Neuronal stem cell (in vitro differentiated cells): ENCODE measurements at regions not wholly inside any gene's neighbourhood (a gene's known extent, or its start where the extent isn't known, plus 50 kb on each side); places are given as distances from the start of the nearest gene placed in this dataset.

Source experiments
- DNase-seq: peaks from one replicate; pipeline ENCODE4 v3.0.0-alpha.2; 2013; ENCODE audit warnings: low spot score
- H2AFZ ChIP-seq: one replicate; pipeline ENCODE4 v1.6.1; 2013; ENCODE audit warnings: mild to moderate bottlenecking, low read length, inconsistent platforms
- H2AK5ac ChIP-seq: 2 replicates; pipeline ENCODE4 v1.6.1; 2013; ENCODE audit warnings: low read depth, mild to moderate bottlenecking, inconsistent platforms, low read length, moderate library complexity, mixed read lengths
- H2BK120ac ChIP-seq: 2 replicates; pipeline ENCODE4 v1.6.1; 2013; ENCODE audit warnings: low read depth, mild to moderate bottlenecking, inconsistent platforms, low read length, moderate library complexity, mixed read lengths
- H2BK12ac ChIP-seq: one replicate; pipeline ENCODE4 v1.6.1; 2013; ENCODE audit warnings: low read length, inconsistent platforms
- H2BK15ac ChIP-seq: 2 replicates; pipeline ENCODE4 v1.6.1; 2013; ENCODE audit warnings: mild to moderate bottlenecking, low read length, inconsistent platforms, mixed read lengths
- H2BK5ac ChIP-seq: one replicate; pipeline ENCODE4 v1.6.1; 2013; ENCODE audit warnings: inconsistent platforms, mild to moderate bottlenecking, low read length, moderate library complexity
- H3K14ac ChIP-seq: one replicate; pipeline ENCODE4 v1.6.1; 2013; ENCODE audit warnings: low read length, inconsistent platforms
- H3K18ac ChIP-seq: 2 replicates; pipeline ENCODE4 v1.6.1; 2013; ENCODE audit warnings: low read length, inconsistent platforms
- H3K23ac ChIP-seq: 2 replicates; pipeline ENCODE4 v1.6.1; 2013; ENCODE audit warnings: low read depth, mild to moderate bottlenecking, mixed read lengths, low read length, inconsistent platforms; ENCODE audit not compliant: poor library complexity
- H3K27ac ChIP-seq: replicated peaks from 3 replicates; pipeline ENCODE4 v1.5.1; 2013; ENCODE audit warnings: low read length, inconsistent platforms
- H3K27me3 ChIP-seq, 3 experiments: 2 replicates each; pipeline ENCODE4 v1.6.1; 2013; ENCODE audit warnings: low read length in 3 of 3, mild to moderate bottlenecking in 2 of 3, inconsistent platforms in 1 of 3, low read depth in 1 of 3, mixed read lengths in 1 of 3, moderate library complexity in 1 of 3; ENCODE audit not compliant: control insufficient read depth in 3 of 3, insufficient read depth in 3 of 3
- H3K36me3 ChIP-seq, 2 donors: replicated peaks in 1 of 2; 2 replicates each; pipeline ENCODE4 v1.6.1; 2013; ENCODE audit warnings: low read length in 2 of 2; ENCODE audit not compliant: control insufficient read depth in 2 of 2, insufficient read depth in 2 of 2
- H3K4ac ChIP-seq: 2 replicates; pipeline ENCODE4 v1.6.1; 2013; ENCODE audit warnings: inconsistent platforms, mild to moderate bottlenecking, low read length, moderate library complexity
- H3K4me1 ChIP-seq, 2 donors: 1 replicate in 1 of 2; 2 replicates in 1 of 2; pipeline ENCODE4 v1.6.1; 2013; ENCODE audit warnings: low read length in 2 of 2, low read depth in 1 of 2; ENCODE audit not compliant: control insufficient read depth in 2 of 2, insufficient read depth in 1 of 2
- H3K4me2 ChIP-seq: one replicate; pipeline ENCODE4 v1.6.1; 2013; ENCODE audit warnings: mild to moderate bottlenecking, low read length, inconsistent platforms; ENCODE audit not compliant: insufficient read depth, poor library complexity, severe bottlenecking
- H3K4me3 ChIP-seq, 2 donors: 2 replicates each; pipeline ENCODE4 v1.5.1; 2013; ENCODE audit warnings: low read length in 2 of 2, mild to moderate bottlenecking in 2 of 2, inconsistent platforms in 1 of 2, moderate library complexity in 1 of 2
- H3K79me1 ChIP-seq: one replicate; pipeline ENCODE4 v1.6.1; 2013; ENCODE audit warnings: low read depth, mild to moderate bottlenecking, inconsistent platforms, low read length, moderate library complexity
- H3K9ac ChIP-seq: one replicate; pipeline ENCODE4 v1.6.1; 2013; ENCODE audit warnings: mild to moderate bottlenecking, low read depth, low read length, inconsistent platforms; ENCODE audit not compliant: poor library complexity
- H3K9me3 ChIP-seq, 2 donors: replicated peaks in 1 of 2; 2 replicates each; pipeline versions ENCODE3 to v1.6.1; 2013; ENCODE audit warnings: low read length in 2 of 2, mild to moderate bottlenecking in 2 of 2, inconsistent platforms in 1 of 2, low read depth in 1 of 2, mixed read lengths in 1 of 2, moderate library complexity in 1 of 2; ENCODE audit not compliant: control insufficient read depth in 2 of 2, insufficient read depth in 1 of 2
- H4K8ac ChIP-seq: one replicate; pipeline ENCODE4 v1.6.1; 2013; ENCODE audit warnings: low read depth, mild to moderate bottlenecking, inconsistent platforms, low read length, moderate library complexity
- H4K91ac ChIP-seq: one replicate; pipeline ENCODE4 v1.6.1; 2013; ENCODE audit warnings: low read length, low read depth, mild to moderate bottlenecking, inconsistent platforms; ENCODE audit not compliant: poor library complexity
- WGBS, 2 donors: extraction: QIAGEN DNeasy Blood & Tissue Kit; methylation state at CpG; one replicate each; pipeline ENCODE4 v1.1.7; 2013; ENCODE audit warnings: missing lambda C conversion rate in 2 of 2, mixed read lengths in 1 of 2; ENCODE audit not compliant: insufficient read length in 2 of 2, insufficient replicate concordance in 1 of 2; ENCODE audit errors: extremely low coverage in 2 of 2; 5-methylcytosine and 5-hydroxymethylcytosine counted together

DNA sequence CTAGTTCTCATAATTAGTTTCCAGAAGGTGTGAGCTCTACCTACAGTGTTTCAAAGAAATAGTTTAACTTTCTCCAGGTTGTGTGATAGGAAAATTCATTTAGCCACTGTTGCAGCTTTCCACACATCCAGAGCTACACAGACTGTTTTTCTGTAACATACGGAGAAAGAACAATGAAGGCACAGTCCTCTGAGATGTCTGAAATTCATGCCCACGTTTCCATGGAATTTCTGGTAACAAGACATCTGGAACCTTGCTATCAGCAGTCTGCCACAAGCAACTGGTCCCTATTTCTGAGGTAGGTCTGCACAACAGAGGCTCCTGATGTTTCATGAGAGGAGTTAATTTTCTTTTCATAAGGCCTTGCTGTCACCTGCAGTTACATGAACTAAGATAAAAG, 273.3 kb upstream of the C11orf87 start:
- no peak overlapping the region for H3K4me2 ChIP-seq
- no CpG with 5 or more reads among the region's 2 CpGs for WGBS, 2 donors
- no peak overlapping the region for H3K27ac ChIP-seq
- H2AK5ac ChIP-seq = no peak overlapping the region
- no peaks in the 10 kb centered on the region for H3K9me3 ChIP-seq
- H3K4ac ChIP-seq = no peak overlapping the region
- H3K14ac ChIP-seq = no peak overlapping the region
- no peak overlapping the region for H3K4me3 ChIP-seq
- no peaks in the 10 kb centered on the region for H3K27me3 ChIP-seq
- H3K36me3 ChIP-seq = no peaks in the 10 kb centered on the region
- no peak overlapping the region for H2BK12ac ChIP-seq
- no peak overlapping the region for H2BK15ac ChIP-seq
- H4K91ac ChIP-seq = no peak overlapping the region
- no peak overlapping the region for H4K8ac ChIP-seq
- no peak overlapping the region for H2BK120ac ChIP-seq
- DNase-seq = no peak
- no peak overlapping the region for H3K23ac ChIP-seq
- no peak overlapping the region for H3K9ac ChIP-seq
- H2BK5ac ChIP-seq = no peak overlapping the region
- no peaks in the 10 kb centered on the region for H3K79me1 ChIP-seq
- peaks cover 3% of the 10 kb centered on the region in 2 donors for H3K4me1 ChIP-seq
- no peak overlapping the region for H2AFZ ChIP-seq
- no peak overlapping the region for H3K18ac ChIP-seq

DNA sequence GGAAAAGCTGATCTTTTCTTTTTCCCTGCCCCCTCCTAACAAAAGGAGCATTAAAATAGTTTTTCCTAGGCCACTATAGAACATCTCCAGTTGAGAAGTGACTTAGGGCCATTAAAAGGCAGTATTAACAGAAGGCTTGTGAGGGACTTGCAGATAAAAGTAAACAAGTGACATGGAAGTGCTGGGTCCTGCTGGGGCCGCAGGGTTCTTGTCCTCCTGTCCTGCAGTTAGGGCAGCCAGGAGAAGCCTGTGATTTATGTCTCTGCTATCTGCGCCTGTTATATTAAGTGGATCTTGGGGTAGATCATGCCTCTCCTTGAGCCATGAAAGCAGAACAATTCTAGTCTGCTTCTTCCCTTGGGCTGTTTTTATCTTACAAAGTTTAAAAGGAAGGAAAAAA, 271.4 kb upstream of the C11orf87 start:
- no peaks in the 10 kb centered on the region for H3K36me3 ChIP-seq
- H2AFZ ChIP-seq = no peak overlapping the region
- H4K8ac ChIP-seq = no peak overlapping the region
- no peak overlapping the region for H3K23ac ChIP-seq
- H2BK5ac ChIP-seq = no peak overlapping the region
- no peak overlapping the region for H3K4ac ChIP-seq
- no peak overlapping the region for H2BK120ac ChIP-seq
- H3K4me1 ChIP-seq = peaks cover 3% of the 10 kb centered on the region in 2 donors
- no peaks in the 10 kb centered on the region for H3K79me1 ChIP-seq
- DNase-seq = peak; percentile 12
- no peak overlapping the region for H3K4me3 ChIP-seq
- H3K18ac ChIP-seq = no peak overlapping the region
- H3K4me2 ChIP-seq = no peak overlapping the region
- H2AK5ac ChIP-seq = no peak overlapping the region
- H2BK15ac ChIP-seq = no peak overlapping the region
- H3K27me3 ChIP-seq = no peaks in the 10 kb centered on the region
- no peak overlapping the region for H4K91ac ChIP-seq
- H3K27ac ChIP-seq = peak overlapping the region; percentile 65
- H3K9ac ChIP-seq = no peak overlapping the region
- H3K9me3 ChIP-seq = no peaks in the 10 kb centered on the region
- no peak overlapping the region for H3K14ac ChIP-seq
- H2BK12ac ChIP-seq = no peak overlapping the region
- no CpG with 5 or more reads among the region's 2 CpGs for WGBS, 2 donors

- no peak overlapping the region for H4K91ac ChIP-seq
- no peak overlapping the region for H3K23ac ChIP-seq
- no peak overlapping the region for H3K18ac ChIP-seq
- no peak for DNase-seq
- H2AFZ ChIP-seq = no peak overlapping the region
- H3K9ac ChIP-seq = no peak overlapping the region
- H3K4ac ChIP-seq = no peak overlapping the region
- no peak overlapping the region for H3K4me3 ChIP-seq
- no peak overlapping the region for H3K14ac ChIP-seq
- no peak overlapping the region for H3K27ac ChIP-seq
- H3K27me3 ChIP-seq = no peaks in the 10 kb centered on the region
- H4K8ac ChIP-seq = no peak overlapping the region
- H2BK15ac ChIP-seq = no peak overlapping the region
- no peak overlapping the region for H3K4me2 ChIP-seq
- H3K9me3 ChIP-seq = no peaks in the 10 kb centered on the region
- no peak overlapping the region for H2AK5ac ChIP-seq
- H3K79me1 ChIP-seq = no peaks in the 10 kb centered on the region
- no peaks in the 10 kb centered on the region for H3K36me3 ChIP-seq
- no peak overlapping the region for H2BK12ac ChIP-seq
- H3K4me1 ChIP-seq = peaks cover 0 to 3% of the 10 kb centered on the region in 2 donors
- H2BK5ac ChIP-seq = no peak overlapping the region
- no peak overlapping the region for H2BK120ac ChIP-seq
These were observed 268.2 kb upstream of the C11orf87 start for GRCh38 chr11:109153836-109154235.

DNA sequence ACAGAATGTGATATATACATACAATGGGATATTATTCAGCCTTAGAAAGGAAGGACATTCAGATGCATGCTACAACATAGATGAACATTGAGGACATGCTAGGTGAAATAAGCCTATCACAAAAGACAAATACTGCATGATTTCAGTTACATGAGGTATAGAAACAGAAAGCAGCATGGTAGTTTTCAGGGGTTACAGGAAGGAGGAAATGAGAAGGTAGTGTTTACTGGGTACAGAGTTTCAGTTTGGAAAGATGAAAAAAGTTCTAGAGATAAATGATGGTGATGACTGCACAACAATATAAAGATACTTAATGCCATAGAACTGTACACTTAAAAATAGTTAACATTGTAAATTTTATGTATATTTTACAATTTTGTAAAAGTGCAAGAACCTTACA, 266.7 kb upstream of the C11orf87 start:
- no peak for DNase-seq
- Histone ChIP-seq H3K14ac (no peak overlapping the region), H2BK120ac (no peak overlapping the region), H3K36me3 (no peaks in the 10 kb centered on the region), H2AK5ac (no peak overlapping the region), H2AFZ (no peak overlapping the region), H2BK15ac (no peak overlapping the region), H3K23ac (no peak overlapping the region), H3K9ac (no peak overlapping the region), H3K4me2 (no peak overlapping the region), H2BK12ac (no peak overlapping the region), H3K4me1 (peaks cover 0 to 3% of the 10 kb centered on the region in 2 donors), H4K8ac (no peak overlapping the region), H3K4me3 (no peak overlapping the region), H3K9me3 (no peaks in the 10 kb centered on the region), H4K91ac (no peak overlapping the region), H3K79me1 (no peaks in the 10 kb centered on the region), H3K4ac (no peak overlapping the region), H3K18ac (no peak overlapping the region), H2BK5ac (no peak overlapping the region), H3K27ac (no peak overlapping the region), H3K27me3 (no peaks in the 10 kb centered on the region)
